HG02763 (cell line): ENCODE measurements at regions not wholly inside any gene's neighbourhood (a gene's known extent, or its start where the extent isn't known, plus 50 kb on each side); places are given as distances from the start of the nearest gene placed in this dataset.
"Not testable (repeated sequence)": the region's sequence is repeated elsewhere in the genome, so short reads cannot be mapped to it uniquely, and the experiment has no call there.

Source experiments
- ATAC-seq: cut with Tn5 transposase; IDR thresholded peaks from one replicate; pipeline ENCODE4 v1.9.1; 2021; ENCODE audit warnings: mild to moderate bottlenecking, moderate library complexity; ENCODE audit not compliant: unreplicated experiment

DNA sequence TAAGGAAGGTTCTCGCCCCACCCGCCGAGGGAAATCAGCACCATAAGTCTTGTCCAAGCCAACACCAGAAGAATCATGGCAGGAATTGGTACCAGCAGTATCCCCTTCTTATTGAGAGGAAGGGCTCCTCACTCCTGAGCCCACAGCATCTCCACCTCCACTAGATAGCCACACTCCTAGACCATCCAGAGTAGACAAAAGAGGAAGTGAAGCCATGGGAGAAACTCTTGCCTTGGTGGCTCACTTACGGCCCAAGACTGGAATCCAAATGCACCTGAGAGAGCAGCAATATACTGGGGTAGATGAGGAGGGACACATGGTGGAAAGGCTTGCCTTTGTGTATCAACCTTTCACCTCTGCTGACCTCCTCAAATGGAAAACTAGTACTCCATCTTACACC is 255.3 kb upstream of the PRKX start:
- no peak for ATAC-seq

DNA sequence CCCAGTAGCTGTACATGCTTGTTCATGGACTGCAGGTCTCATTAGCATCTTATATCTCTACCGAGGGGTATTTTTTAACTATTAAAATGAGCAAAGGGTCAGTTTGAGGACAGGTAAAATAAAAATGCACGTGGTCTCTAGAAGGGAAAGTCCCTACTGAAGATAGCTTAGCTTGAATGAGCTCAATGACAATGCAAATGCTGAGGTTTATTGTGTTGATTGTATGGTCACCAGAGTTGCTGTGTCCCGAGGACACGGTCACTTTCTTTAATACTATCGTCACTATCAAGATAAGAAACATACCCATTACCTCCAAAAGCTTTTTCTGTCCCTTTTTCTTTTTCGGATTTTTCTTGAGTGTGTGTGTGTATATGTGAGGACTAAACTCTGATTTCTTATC is 250.5 kb upstream of the PRKX start:
- ATAC-seq: no peak

DNA sequence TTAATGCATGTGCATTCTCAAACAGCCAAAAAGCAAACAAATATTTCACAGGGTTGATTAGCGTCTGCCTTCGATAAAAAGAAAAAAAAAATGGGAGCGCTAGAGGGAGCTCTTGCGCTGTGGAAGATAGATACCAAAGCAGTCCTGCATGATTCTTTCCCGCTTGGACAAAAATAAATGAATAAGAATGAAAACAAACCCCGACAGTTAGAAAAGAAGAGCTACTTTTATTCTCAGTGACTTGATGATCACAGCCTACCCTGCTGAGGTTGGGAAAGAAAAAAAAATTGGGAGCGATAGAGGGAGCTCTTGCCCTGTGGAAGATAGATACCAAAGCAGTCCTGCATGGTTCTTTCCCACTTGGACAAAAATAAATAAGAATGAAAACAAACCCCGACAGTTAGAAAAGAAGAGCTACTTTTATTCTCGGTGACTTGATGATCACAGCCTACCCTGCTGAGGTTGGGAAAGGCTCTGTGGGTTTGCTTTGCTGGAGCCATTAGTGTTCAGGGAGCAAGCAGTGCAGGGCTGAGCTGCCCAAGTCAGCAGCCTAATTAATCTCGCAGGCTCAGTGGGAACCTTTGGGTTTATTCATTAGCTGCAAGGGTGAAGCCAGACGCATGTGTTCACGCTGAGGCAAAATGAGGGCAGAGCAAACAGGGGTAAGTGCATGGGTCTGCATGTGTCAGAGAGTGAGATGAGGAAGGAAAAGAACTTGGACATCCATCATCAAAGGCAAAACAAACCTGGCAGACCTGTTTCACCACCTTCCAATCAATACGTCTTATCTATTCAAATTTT is 249.3 kb upstream of the PRKX start:
- ATAC-seq: no peak

DNA sequence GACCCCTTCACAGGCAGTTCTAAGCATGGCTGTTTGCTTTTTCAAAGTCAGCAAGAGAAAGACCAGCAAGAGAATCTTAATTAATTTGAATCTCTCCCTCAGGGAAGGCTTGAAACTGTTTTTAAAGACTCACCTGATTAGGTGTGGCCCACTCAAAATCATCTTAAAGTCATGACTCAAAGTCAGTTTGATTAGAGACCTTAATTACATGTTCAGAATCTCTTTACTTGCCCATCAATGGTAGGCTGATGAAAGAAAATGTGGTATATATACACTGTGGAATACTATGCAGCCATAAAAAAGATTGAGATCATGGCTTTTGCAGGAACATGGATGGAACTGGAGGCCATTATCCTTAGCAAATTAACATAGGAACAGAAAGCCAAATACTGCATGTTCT is 247.5 kb upstream of the PRKX start:
- no peak for ATAC-seq

DNA sequence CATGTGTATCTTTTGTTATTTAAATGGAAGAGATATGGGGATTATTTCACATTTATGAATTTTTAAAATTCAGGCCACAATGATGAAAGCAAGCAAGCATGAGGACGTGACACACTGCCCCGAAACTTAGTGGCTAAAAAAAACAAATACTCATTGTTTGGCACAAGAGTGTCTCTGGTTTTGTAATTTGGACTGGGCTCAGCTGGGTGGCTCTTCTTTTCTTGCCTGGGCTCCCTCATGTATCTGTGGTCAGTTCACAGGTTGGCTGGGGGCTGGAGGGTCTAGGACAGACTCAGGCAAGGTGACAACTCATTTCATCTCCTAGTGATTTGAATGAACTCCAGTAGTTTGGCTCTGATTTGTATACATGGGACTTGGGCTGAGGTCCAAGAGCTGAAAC is 238.4 kb upstream of the PRKX start:
- ATAC-seq: no peak

DNA sequence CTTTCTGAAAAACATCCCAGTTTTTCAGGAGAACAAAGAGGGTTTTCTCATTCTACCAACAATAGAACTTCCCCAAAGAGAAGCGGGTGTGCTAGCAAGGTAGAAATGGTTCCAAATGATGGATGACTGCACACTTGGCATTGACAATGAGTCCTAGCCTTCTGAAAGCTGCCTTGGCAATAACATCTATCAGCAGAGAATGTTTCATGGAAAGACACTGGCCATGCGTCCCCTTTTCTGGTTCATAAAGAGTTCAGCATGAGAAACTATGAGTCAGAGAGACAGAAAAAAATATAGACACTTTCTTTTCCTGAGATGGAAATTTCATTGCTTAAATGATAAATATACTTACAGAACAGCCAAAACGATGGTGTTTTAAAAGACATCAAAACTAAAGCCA is 236.9 kb upstream of the PRKX start:
- no peak for ATAC-seq

DNA sequence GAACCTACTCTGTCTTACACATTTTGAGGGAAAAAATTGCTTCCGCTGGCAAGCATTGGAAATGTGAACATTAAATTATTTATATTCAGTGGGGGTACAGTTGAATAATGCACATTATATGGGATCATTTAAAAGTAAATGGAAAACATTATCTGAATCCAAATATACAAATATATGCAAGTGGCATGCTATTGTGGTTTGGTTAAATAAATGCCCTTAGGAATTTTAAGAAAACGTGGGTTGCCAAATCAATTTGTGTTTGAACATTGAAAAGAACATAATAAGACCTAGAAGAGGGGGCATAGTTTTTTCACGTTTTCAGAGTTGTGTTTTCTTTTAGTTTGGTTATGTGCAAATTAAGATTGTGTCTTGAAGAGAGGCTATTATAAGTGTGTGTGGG is 230.5 kb upstream of the PRKX start:
- no peak for ATAC-seq

DNA sequence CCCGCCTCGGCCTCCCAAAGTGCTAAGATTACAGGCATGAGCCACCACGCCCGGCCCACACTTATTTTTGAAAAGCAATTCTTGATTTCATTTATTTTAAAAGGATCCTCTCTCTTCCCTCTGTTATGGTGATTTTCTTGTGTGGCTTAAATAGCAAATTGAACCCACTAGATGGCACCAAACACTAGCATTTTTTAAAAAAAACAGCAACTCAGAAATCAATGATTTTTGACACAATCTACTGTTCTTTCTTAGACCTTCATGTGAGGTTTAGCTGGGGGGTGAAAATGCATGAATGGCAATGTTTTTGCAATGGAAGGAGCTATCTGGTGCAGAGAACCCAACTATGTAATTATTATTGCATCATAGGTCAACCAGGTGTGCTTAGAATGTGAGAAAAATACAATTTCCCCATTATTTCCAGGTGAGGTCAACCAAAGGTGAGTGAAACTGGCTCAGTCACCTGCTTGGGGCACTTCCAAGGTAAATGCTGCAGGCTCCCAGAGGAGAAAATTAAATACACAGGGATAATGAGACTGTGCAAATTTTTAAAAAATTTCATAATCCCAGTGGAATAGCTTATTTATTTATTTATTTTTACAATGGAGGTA is 226.7 kb upstream of the PRKX start:
- no peak for ATAC-seq

DNA sequence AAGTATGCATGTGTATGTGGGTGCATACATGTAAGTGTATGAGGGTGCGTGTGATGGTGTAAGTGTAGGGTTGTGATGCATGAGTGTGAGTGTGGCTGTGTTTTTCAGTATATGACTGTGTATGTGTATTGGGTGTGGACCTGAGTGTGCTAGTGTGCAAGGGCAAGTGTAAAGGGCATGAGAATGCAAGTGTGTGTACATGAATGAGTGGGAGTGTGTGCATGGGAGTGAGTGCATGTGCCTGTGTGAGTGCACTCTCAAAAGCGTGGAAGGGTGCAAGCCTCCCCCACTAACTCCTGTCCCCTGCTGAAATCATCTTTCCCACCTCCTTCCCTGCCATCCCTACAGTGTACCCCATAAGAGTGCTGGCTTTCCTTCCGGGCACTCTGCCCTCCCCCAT is 225.1 kb upstream of the PRKX start:
- ATAC-seq: no peak

DNA sequence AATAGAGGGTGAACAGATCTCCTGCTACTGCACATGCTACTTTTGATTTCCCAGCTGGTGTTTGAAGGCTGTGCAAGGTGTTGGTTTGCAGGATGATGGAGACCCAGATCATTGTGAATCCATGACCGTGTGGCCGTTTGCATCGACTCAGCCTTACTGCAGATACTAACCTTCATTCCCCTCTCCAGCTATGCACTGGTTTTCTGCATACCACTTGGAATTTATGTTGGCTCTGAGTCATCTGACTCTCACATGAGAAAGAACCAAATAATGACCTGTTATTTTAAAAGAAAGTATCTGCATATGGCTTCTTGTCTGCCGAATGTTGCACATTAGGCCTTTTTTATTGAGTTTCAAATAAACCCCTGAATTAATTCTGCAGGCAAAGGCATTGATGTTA is 221.7 kb upstream of the PRKX start:
- not testable (repeated sequence) for ATAC-seq

DNA sequence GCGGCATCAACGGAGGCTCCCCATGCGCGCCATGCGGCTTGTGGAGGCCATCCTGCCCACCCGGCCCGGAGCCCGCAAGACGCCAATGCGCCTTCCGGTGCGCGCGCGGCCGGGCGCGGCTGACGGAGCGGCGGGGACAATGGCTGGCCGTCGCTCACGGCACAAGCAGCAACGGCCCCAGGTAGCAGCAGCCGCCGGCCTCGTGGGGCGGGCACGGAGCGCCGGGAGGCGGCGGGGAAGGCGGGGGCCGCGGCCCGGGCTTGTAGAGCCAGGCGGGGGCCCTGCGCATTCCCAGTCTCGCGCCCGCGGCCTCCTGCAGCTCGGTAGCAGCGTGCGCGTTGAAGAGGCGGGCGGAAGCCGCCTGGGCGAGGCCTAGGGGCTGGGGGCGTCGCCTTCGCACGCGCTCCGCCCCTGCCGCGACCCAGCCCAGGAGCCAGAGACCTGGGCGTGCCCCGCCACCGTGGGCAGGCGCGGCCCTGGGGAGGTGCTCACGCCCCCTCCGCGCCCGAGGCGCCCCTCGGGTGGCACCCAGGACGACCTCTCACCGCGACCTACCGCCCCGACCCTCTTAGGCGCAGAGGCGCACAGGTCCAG is 207.1 kb upstream of the PRKX start:
- peak; percentile 99 for ATAC-seq

DNA sequence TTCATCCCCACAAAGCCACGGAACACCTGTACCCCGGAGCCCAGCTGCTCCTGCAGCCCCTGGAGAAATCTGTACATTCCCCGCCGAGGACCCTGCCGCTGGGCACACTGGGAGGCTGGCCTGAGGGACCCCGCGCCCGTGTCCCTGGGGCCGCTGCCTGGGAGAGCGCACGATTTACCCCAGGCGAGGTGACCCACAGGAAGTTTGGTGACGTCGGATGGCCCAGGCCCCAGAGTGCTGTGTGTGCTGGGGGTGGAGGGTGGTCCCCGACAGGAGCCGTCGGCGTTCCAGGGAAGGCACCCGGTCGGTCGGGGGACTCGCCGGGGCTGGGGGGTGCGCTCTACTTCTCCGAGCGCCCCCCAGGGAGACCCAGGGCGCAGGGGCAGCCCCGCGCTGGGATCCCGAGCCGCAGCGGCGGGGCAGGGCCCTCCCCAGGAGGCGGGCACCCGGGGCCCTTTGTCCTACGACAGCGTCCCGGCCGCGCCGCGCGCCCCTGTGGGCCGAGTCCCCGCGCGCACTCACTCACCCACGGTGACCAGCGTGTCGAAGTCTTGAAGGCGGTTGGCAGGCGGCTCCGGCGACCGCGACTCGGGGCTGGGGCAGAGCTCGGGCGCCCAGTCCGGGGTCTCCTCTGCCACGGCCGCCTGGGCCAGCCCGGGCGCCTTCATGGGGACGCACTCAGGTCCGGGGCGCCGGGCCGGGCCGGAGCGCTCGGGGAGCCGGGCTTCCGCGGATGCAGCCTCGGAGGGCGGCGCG is 206.4 kb upstream of the PRKX start:
- peak; percentile 34 for ATAC-seq

DNA sequence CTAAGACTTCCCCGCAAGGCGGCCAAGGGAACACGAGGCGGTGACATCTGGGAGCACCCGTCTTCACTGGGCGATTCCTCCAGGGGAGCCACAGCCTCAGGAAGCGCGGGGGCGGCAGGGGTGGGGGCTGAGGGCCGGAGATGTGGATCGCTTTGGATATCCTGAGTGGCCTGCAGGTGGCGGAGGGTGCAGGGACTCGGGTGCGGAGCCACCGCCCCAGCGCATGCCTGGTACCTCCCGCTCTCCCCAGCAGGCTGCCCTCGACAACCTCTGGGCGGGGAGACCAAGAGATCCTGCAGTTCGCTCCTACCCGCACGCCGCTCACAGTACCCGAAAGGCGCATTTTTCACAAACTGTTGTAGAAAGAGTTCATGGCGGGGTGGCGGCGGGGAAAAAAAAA is 201.4 kb upstream of the PRKX start:
- ATAC-seq: not testable (repeated sequence)

DNA sequence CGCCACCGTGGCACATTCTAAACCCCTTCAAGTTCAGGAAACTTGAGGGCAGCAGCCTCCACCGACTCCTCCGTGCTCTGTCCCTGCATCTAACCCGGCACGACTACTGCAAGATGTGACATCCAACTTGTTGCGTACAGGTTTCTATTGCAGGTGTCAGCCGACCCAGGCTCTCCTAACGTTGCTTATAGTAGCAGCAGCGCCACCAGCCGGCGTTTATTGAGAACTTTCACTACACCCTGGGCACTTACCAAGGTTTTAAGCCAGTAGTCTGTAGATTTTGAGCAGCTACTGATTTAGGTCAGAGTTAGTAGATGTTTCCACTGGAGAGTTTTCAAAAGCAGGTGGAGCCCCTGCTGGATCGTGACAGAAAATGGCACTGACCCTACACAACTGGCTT is 200.6 kb upstream of the PRKX start:
- ATAC-seq: not testable (repeated sequence)

DNA sequence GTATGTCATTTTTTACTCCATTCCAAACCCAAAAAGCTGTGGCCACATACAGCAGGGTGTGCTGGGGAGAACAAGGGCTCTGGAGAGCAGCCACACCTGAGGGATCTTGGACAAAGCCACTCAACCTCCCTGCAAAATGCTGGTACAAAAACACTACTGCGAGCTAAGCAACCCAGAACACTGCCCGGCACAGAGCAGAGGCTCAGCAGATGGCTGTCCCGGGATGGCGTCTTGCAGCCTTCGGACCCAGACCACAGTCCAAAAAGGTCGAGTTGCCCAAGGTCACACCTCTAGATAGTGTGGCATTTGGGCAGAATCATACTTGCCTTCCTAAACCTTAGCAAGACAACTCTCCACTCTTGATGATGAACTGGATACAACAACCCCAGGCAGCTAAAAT is 197.6 kb upstream of the PRKX start:
- ATAC-seq: not testable (repeated sequence)

DNA sequence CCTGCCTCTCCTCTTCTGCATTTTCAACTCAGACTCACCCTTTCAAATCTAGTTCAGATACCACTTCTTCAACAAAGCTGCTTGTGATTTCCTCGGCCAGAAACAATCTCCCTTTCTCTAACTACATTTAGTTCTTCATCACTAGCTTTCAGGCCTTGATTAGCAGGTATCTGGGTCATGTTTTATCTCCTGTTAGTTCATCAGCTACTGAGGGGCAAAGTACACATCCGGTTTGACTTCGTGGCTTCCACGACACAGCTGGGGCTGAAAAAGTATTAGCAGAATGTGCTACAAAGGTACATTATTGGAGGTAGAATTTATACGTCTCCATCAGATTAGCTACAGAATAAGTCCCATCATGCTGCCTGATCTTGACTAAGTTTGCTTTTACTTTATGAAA is 197.2 kb upstream of the PRKX start:
- not testable (repeated sequence) for ATAC-seq

DNA sequence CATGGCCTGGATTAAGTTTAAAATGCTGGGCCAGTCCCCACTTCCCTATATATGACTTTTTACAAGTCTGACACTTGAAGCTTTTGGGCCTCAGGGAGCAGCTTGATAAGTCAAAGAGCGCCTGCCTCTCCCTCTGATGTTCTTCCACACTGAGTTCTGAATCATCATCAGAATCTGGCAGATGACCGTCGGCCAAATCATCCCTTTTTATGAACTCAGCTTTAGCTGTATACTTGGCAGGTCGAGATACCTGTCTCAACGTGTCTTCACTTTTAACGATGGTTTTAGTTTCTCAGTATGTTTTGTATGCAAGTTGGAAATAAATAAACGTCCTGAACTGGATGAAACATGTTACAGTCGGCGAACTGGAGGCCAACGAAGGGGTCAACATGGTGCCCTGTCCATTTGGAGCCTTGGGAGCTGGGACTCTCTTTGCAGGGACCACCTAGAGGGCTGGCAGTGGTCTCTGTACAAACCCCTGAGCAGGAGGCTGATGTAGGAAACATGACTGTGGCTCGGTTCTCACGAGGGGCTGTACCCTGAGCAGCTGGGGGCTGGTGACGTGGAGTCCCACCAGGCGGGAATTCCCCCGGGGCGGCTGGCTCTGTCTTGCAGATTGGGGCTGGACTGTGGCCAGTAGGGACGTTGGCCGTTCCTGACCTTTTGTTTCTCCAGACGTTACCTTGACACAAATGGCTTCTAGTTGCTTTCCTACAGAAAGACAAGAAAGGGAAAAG is 192.2 kb upstream of the PRKX start:
- not testable (repeated sequence) for ATAC-seq

DNA sequence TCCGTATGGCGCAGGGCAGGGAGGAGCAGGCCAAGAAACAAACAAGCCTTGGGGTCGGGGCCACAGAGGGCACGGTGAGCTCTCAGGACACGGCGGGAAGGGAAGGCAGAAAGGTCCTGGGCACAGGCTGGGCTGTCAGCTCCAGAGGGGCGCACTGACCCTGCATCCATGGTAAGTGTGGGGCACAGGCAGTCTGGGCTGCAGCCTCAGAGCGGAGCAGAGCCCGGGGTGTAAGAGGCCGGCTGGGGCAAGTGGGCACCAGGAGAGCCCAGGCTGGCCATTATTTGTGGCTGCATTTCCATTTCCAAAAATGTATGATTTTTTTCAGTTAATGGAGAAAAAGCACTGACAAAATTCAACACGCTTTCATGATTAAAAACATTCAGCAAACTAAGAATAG is 188.8 kb upstream of the PRKX start:
- not testable (repeated sequence) for ATAC-seq

DNA sequence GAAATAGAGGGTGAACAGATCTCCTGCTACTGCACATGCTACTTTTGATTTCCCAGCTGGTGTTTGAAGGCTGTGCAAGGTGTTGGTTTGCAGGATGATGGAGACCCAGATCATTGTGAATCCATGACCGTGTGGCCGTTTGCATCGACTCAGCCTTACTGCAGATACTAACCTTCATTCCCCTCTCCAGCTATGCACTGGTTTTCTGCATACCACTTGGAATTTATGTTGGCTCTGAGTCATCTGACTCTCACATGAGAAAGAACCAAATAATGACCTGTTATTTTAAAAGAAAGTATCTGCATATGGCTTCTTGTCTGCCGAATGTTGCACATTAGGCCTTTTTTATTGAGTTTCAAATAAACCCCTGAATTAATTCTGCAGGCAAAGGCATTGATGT is 183.3 kb upstream of the PRKX start:
- ATAC-seq: not testable (repeated sequence)

DNA sequence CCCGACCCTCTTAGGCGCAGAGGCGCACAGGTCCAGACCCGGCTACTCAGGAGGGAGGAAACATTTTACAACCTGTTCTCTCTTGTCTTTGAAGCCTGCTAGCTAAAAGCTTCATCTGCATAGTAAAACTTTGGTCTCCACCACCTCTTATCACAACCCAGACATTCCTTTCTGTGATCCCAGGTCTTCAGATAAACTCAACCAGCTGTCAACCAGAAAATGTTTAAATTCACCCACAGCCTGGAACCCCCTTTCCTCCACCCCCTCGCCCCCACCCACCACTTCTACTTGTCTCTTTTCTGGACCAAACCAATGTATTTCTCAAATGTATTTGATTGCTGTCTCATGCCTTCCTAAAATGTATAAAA is 169.1 kb upstream of the PRKX start:
- ATAC-seq: not testable (repeated sequence)
